PC-9 (cell line): ENCODE measurements at regions not wholly inside any gene's neighbourhood (a gene's known extent, or its start where the extent isn't known, plus 50 kb on each side); places are given as distances from the start of the nearest gene placed in this dataset.

Experiments used
- BruUV-seq: library from RNA; stranded (reverse); fragments of 400-500 nt; replicated peaks from 2 replicates; lab custom pipeline; 2021; lab: Mats Ljungman, UMichigan
- CTCF ChIA-PET: fragments of 300-600 bp; sonication (Branson Sonifier 250); formaldehyde crosslinking; loops from one replicate; lab custom pipeline; 2022; ENCODE audit warnings: antibody characterized with exemption; lab: Charles Lee
- POLR2A ChIA-PET: fragments of 300-600 bp; sonication (Branson Sonifier 250); formaldehyde crosslinking; loops from one replicate; lab custom pipeline; 2022; ENCODE audit warnings: antibody characterized with exemption; ENCODE audit not compliant: unreplicated experiment; lab: Charles Lee
- DNase-seq, 2 experiments: peaks; one replicate each; pipeline versions ENCODE4 v3.0.0 to v3.0.0-alpha.2; 2015 to 2022; ENCODE audit warnings: mixed read lengths in 1 of 2
- H2AFZ ChIP-seq: fragments of 200-600 bp; sonication (generic); 2 replicates; pipeline ENCODE4 v1.8.1; 2017; ENCODE audit warnings: antibody characterized with exemption
- H3F3A ChIP-seq: fragments of 200-600 bp; sonication (generic); 2 replicates; pipeline ENCODE4 v1.8.1; 2017; ENCODE audit warnings: antibody characterized with exemption, mild to moderate bottlenecking, low read depth; ENCODE audit not compliant: insufficient read depth
- H3K27ac ChIP-seq: fragments of 200-600 bp; sonication (generic); 2 replicates; pipeline ENCODE4 v1.6.1; 2016; ENCODE audit warnings: mixed run types
- H3K27me3 ChIP-seq: fragments of 200-600 bp; sonication (generic); 2 replicates; pipeline ENCODE4 v1.6.1; 2016; ENCODE audit warnings: low read depth, mixed run types; ENCODE audit not compliant: insufficient read depth
- H3K36me3 ChIP-seq: fragments of 200-600 bp; sonication (generic); 2 replicates; pipeline ENCODE4 v1.6.1; 2016; ENCODE audit warnings: low read depth, mixed run types
- H3K4me1 ChIP-seq: fragments of 200-600 bp; sonication (generic); replicated peaks from 2 replicates; pipeline ENCODE4 v1.6.1; 2016; ENCODE audit warnings: mixed run types; ENCODE audit not compliant: insufficient read depth
- H3K4me2 ChIP-seq: fragments of 200-600 bp; sonication (generic); 2 replicates; pipeline ENCODE4 v1.6.1; 2017; ENCODE audit warnings: mixed run types
- H3K4me3 ChIP-seq: fragments of 200-600 bp; sonication (generic); 2 replicates; pipeline ENCODE4 v1.6.1; 2016; ENCODE audit warnings: mixed run types
- H3K79me2 ChIP-seq: fragments of 200-600 bp; sonication (generic); 2 replicates; pipeline ENCODE4 v1.6.1; 2017; ENCODE audit warnings: low read depth, mixed run types
- H3K9me2 ChIP-seq: fragments of 200-600 bp; sonication (generic); 2 replicates; pipeline ENCODE4 v1.8.1; 2017; ENCODE audit warnings: mild to moderate bottlenecking; ENCODE audit not compliant: insufficient read depth
- H3K9me3 ChIP-seq: fragments of 200-600 bp; sonication (generic); 2 replicates; pipeline ENCODE4 v1.8.1; 2016; ENCODE audit warnings: low read depth; ENCODE audit not compliant: insufficient read depth
- H4K20me1 ChIP-seq: fragments of 200-600 bp; sonication (generic); 2 replicates; pipeline ENCODE4 v1.8.1; 2017; ENCODE audit not compliant: insufficient read depth
- EZH2 ChIP-seq: fragments of 200-600 bp; sonication (generic); IDR thresholded peaks from 2 replicates; pipeline ENCODE4 v1.8.0; 2017; ENCODE audit warnings: antibody characterized with exemption, low read depth
- intact Hi-C: fragments of 100-400 bp; cut with micrococcal nuclease; formaldehyde crosslinking; loops from one replicate; pipeline ENCODE4 v1.10.0; 2022; ENCODE audit not compliant: unreplicated experiment
- TF ChIP-seq, protein P1 (sequence below): fragments of 200-600 bp; sonication (generic); conservative IDR thresholded peaks from 2 replicates; pipeline ENCODE4 v1.6.1; 2017; ENCODE audit warnings: mixed run types, antibody characterized with exemption, mild to moderate bottlenecking, moderate library complexity

DNA sequence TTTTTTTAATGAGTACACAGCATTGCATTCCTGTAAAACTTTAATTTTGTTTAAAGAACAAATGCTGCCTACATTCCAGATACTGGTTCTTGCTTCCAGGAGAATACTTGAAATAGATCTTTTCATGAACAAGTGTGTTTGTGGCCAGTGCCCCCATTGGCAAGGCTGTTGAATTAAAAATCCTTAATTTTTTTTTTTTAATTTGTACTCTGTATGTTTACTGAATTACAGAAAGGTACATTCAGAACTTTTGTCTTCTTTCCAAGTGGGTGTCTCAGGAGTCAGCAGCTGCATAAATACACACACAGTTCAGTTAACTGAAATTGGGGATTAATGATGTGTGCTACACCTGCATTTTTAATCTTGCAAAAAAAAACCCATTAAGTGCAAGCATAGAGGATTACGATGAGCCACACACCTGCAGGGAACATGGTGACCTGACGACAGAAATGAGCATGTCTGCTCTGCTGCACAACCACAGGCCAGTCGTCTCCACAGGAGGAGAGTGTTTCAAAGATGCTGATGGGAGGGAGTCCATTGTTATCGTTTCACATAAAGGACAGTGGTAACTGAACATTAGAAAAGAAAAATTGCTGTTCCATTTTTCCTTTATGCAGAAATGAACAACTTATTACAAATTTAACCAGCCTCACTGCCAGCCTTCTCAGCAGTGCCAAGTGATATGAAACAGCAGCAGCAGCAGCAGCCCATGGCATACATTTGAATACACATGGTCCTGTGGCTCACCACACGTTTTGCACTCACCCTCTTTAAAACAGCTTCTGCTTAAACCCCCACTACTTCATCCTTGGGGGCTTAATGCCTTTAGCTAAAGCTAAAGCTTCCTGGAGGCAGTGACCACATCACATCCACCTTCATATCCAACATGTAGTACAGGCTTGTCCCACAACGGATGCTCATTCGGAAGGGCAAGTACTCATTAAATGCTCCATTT, 72.3 kb upstream of the RFC3 start:
- Histone ChIP-seq H3K4me3 (no peak overlapping the region), H3K4me2 (0 out of 2 replicates have a peak overlapping the region, but pooled peaks have one; percentile 16), H3K27ac (no peak overlapping the region), H3K4me1 (0 out of 2 replicates have a peak, but pooled peaks cover 4% of the 10 kb centered on the region), H4K20me1 (no peaks in the 10 kb centered on the region), H3K9me2 (no peaks in the 10 kb centered on the region), H3K9me3 (no peaks in the 10 kb centered on the region), H3K36me3 (no peaks in the 10 kb centered on the region), H3F3A (no peaks in the 10 kb centered on the region), H3K79me2 (no peaks in the 10 kb centered on the region), H3K27me3 (no peaks in the 10 kb centered on the region), H2AFZ (no peak overlapping the region)
- no peak for DNase-seq
- intact Hi-C loops, result no loop called here
- BruUV-seq, result no TSS peak
- no peak for TF ChIP-seq EZH2
- TF ChIP-seq, protein P1, sequence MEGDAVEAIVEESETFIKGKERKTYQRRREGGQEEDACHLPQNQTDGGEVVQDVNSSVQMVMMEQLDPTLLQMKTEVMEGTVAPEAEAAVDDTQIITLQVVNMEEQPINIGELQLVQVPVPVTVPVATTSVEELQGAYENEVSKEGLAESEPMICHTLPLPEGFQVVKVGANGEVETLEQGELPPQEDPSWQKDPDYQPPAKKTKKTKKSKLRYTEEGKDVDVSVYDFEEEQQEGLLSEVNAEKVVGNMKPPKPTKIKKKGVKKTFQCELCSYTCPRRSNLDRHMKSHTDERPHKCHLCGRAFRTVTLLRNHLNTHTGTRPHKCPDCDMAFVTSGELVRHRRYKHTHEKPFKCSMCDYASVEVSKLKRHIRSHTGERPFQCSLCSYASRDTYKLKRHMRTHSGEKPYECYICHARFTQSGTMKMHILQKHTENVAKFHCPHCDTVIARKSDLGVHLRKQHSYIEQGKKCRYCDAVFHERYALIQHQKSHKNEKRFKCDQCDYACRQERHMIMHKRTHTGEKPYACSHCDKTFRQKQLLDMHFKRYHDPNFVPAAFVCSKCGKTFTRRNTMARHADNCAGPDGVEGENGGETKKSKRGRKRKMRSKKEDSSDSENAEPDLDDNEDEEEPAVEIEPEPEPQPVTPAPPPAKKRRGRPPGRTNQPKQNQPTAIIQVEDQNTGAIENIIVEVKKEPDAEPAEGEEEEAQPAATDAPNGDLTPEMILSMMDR, result no peak
- ChIA-PET POLR2A (no interaction called here), CTCF (no interaction called here)

DNA sequence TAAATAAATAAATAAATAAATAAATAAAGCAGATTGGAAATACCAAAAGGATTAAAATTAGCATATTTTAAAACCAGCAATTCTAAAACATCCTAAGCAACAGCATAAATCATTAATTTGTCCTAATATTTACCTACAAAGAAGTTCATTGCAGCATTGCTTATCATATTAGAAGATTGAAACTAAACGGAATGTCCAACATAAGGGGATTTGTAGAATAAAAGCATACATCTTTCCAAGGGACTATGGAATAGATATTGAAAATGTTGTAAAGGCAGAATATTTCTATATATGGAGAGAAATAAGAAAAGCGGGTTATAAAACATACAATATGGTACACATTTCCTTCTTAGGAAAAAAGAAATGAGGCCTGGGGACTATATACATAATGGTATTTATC, 71.1 kb upstream of the RFC3 start:
- Histone ChIP-seq H3K27me3 (no peaks in the 10 kb centered on the region), H3F3A (no peaks in the 10 kb centered on the region), H3K9me2 (no peaks in the 10 kb centered on the region), H3K27ac (no peak overlapping the region), H3K4me3 (no peak overlapping the region), H3K4me1 (0 out of 2 replicates have a peak, but pooled peaks cover 4% of the 10 kb centered on the region), H3K4me2 (no peak overlapping the region), H2AFZ (no peak overlapping the region), H4K20me1 (no peaks in the 10 kb centered on the region), H3K79me2 (no peaks in the 10 kb centered on the region), H3K9me3 (no peaks in the 10 kb centered on the region), H3K36me3 (no peaks in the 10 kb centered on the region)
- intact Hi-C loops, result no loop called here
- POLR2A ChIA-PET, result no interaction called here
- TF ChIP-seq EZH2, result no peak
- TF ChIP-seq, protein P1, result no peak
- no peak for DNase-seq
- CTCF ChIA-PET, result no interaction called here
- no TSS peak for BruUV-seq

DNA sequence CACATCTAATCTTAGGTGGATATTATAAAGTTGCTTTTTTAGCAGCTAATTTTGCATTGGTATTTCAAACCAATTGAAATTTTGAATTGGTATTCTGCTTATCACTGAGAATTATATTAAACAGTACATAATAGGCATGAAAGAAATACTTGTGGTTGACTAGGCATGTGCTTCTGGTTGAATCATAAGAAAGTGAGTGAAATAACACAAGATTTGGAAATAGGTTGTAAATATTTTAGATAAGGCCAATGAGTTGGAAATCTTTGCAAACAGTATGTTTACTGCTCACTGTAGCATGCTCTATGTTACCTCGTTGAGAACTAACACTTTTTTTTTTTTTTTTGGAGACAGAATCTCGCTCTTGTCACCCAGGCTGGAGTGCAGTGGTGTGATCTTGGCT, 66.8 kb upstream of the RFC3 start:
- Histone ChIP-seq H3K36me3 (no peaks in the 10 kb centered on the region), H3K4me1 (no peaks in the 10 kb centered on the region), H3K27ac (no peak overlapping the region), H3K4me3 (no peak overlapping the region), H4K20me1 (no peaks in the 10 kb centered on the region), H3K27me3 (no peaks in the 10 kb centered on the region), H3K79me2 (no peaks in the 10 kb centered on the region), H3K4me2 (no peak overlapping the region), H3F3A (no peaks in the 10 kb centered on the region), H2AFZ (no peak overlapping the region), H3K9me3 (no peaks in the 10 kb centered on the region), H3K9me2 (no peaks in the 10 kb centered on the region)
- intact Hi-C loops, result no loop called here
- BruUV-seq, result no TSS peak
- TF ChIP-seq, protein P1, result no peak
- no peak for TF ChIP-seq EZH2
- peak in 1 of 2 experiments; percentile 42 for DNase-seq
- ChIA-PET POLR2A (no interaction called here), CTCF (no interaction called here)
